Sigmoid colon (tissue), 6 donors: ENCODE measurements at regions not wholly inside any gene's neighbourhood (a gene's known extent, or its start where the extent isn't known, plus 50 kb on each side); places are given as distances from the start of the nearest gene placed in this dataset.

Experiments used
- DNase-seq: peaks from one replicate; pipeline ENCODE4 v3.0.0-alpha.2; 2019
- H3K27ac ChIP-seq, 4 donors: fragments of 200-600 bp; sonication (generic); one replicate each; pipeline ENCODE4 v1.5.1; 2016 to 2019; ENCODE audit warnings: mild to moderate bottlenecking in 1 of 4
- H3K27me3 ChIP-seq, 3 donors: fragments of 200-600 bp; sonication (generic); one replicate each; pipeline ENCODE4 v1.5.1; 2019; ENCODE audit warnings: mild to moderate bottlenecking in 1 of 3
- H3K36me3 ChIP-seq, 4 donors: fragments of 200-600 bp; sonication (generic); one replicate each; pipeline ENCODE4 v1.5.1; 2016 to 2019
- H3K4me1 ChIP-seq, 4 donors: fragments of 200-600 bp; sonication (generic); one replicate each; pipeline ENCODE4 v1.5.1; 2017 to 2019
- H3K4me3 ChIP-seq, 4 donors: fragments of 200-600 bp; sonication (generic); one replicate each; pipeline ENCODE4 v1.5.1; 2017 to 2019; ENCODE audit warnings: mild to moderate bottlenecking in 2 of 4, moderate library complexity in 1 of 4
- H3K9me3 ChIP-seq, 4 donors: fragments of 200-600 bp in 3 of 4; sonication (generic) in 3 of 4; one replicate each; pipeline versions ENCODE4 v1.5.1 to v1.6.1; 2013 to 2019
- EP300 ChIP-seq, 4 donors: sonication (generic); formaldehyde crosslinking; IDR thresholded peaks; one replicate each; pipeline ENCODE4 v1.6.1; 2017; ENCODE audit warnings: antibody characterized with exemption in 4 of 4
- POLR2A ChIP-seq, 2 donors: fragments of 450-650 bp; IDR thresholded peaks; one replicate each; pipeline ENCODE4 v1.6.1; 2016; ENCODE audit warnings: antibody characterized with exemption in 2 of 2, mild to moderate bottlenecking in 2 of 2, moderate library complexity in 2 of 2
- POLR2AphosphoS5 ChIP-seq, 4 donors: sonication (generic); formaldehyde crosslinking; IDR thresholded peaks; one replicate each; pipeline ENCODE4 v1.6.1; 2017; ENCODE audit warnings: antibody characterized with exemption in 4 of 4
- WGBS, 2 donors: extraction: QIAGEN DNeasy Blood & Tissue Kit; methylation state at CpG; one replicate each; pipeline ENCODE4 v1.1.7; 2013; 5-methylcytosine and 5-hydroxymethylcytosine counted together
- intact Hi-C: fragments of 100-400 bp; cut with DNase I; formaldehyde crosslinking; loops from one replicate; pipeline ENCODE4 v1.15.1; 2023
- TF ChIP-seq, protein P1 (sequence below), 4 experiments: fragments of 450-650 bp in 3 of 4; fragments of 200-600 bp in 1 of 4; IDR thresholded peaks; one replicate each; pipeline ENCODE4 v1.5.1; 2016 to 2019; ENCODE audit warnings: antibody characterized with exemption in 4 of 4, mild to moderate bottlenecking in 3 of 4, moderate library complexity in 2 of 4
- donor health status: healthy with polysubstance abuse.
- donor health status: healthy.

DNA sequence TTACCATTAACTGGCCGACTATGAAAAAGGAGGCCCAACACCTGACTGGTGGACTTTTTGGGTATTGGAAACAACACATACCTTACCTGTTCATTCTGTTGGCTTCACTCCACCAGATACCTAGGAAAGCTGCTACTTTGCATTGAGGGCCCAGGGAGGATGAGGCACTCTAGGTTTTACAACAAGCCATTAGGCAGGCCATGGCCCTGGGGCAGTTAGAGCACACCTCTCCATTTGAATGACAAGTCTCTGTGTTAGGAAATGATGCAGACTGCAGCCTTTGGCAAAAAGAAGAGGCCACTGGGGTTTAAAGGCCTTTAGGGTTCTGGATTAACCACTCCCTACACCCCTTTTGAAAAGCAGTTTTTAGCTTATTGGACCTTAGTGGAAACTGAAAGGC lies 144.3 kb downstream of the OR2B2 start:
- 92 to 96% methylated on average over 1 of the region's 1 CpG for WGBS, 2 donors
- Histone ChIP-seq H3K9me3 (no peaks in the 10 kb centered on the region), H3K27me3 (peaks cover 0 to 50% (median 11%) of the 10 kb centered on the region in 3 donors), H3K27ac (no peak overlapping the region), H3K4me1 (peaks cover 0 to 5% (median 4%) of the 10 kb centered on the region in 4 donors), H3K4me3 (no peak overlapping the region), H3K36me3 (no peaks in the 10 kb centered on the region)
- intact Hi-C loops = no loop called here
- no peak for DNase-seq
- no peak for TF ChIP-seq EP300 (IDR thresholded peaks at IDR 0.05)

DNA sequence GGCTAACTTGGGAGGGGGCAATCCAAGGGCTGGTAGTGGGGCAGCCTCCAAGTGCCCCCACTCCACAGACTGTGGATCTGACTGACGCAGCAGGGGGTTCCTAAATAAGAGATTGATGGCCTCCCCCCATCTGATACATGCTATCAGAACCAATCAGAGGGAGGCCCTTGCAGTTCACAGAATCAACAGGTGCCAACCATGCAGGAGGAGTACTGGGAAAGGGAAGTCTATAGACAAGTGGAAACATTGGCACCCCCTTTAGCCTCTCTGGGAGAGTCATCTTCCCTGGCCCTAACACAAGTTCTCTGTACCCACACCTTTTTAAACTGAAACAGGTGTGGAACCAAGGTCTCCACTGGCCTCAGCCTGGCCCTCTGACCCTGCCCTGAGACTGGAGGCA lies 145.8 kb downstream of the OR2B2 start:
- Histone ChIP-seq H3K4me1 (no peaks in the 10 kb centered on the region), H3K4me3 (no peak overlapping the region), H3K9me3 (no peaks in the 10 kb centered on the region), H3K27ac (no peak overlapping the region), H3K27me3 (peaks cover 0 to 58% (median 9%) of the 10 kb centered on the region in 3 donors), H3K36me3 (no peaks in the 10 kb centered on the region)
- intact Hi-C loops = no loop called here
- TF ChIP-seq POLR2A (IDR thresholded peaks at IDR 0.05) (no peak), POLR2AphosphoS5 (IDR thresholded peaks at IDR 0.05) (no peak), EP300 (IDR thresholded peaks at IDR 0.05) (no peak)
- TF ChIP-seq, protein P1, sequence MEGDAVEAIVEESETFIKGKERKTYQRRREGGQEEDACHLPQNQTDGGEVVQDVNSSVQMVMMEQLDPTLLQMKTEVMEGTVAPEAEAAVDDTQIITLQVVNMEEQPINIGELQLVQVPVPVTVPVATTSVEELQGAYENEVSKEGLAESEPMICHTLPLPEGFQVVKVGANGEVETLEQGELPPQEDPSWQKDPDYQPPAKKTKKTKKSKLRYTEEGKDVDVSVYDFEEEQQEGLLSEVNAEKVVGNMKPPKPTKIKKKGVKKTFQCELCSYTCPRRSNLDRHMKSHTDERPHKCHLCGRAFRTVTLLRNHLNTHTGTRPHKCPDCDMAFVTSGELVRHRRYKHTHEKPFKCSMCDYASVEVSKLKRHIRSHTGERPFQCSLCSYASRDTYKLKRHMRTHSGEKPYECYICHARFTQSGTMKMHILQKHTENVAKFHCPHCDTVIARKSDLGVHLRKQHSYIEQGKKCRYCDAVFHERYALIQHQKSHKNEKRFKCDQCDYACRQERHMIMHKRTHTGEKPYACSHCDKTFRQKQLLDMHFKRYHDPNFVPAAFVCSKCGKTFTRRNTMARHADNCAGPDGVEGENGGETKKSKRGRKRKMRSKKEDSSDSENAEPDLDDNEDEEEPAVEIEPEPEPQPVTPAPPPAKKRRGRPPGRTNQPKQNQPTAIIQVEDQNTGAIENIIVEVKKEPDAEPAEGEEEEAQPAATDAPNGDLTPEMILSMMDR (IDR thresholded peaks at IDR 0.05) = no peak
- DNase-seq = no peak
- 92 to 93% methylated on average over 1 of the region's 1 CpG for WGBS, 2 donors

DNA sequence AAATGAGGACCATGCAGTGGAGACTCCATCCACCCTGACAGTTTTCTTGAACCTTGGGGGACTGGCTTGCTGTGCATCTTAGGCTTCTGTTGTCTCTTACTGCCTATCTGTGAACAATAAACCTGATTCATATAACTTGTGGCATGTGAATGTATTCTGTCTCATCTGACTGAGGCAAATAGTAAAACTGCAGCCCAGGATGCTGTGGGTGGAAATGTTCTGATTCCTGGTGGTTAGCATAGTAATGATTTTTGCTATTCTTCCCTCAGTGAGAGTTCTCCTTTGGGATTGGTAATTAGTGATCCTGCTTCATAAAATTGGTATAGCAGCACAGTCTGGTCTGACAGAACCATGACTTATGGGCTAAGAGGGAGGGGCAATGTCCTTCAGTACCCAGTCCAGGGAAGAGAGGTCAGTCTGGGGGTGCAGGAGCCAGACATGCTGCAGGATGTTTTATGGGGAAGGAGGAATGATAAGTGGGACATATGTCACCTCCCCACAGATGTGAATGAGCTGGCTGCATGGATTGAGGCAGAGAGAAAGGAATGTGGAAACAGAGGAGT lies 147.1 kb downstream of the OR2B2 start:
- H3K27ac ChIP-seq = no peak overlapping the region
- H3K4me3 ChIP-seq = no peak overlapping the region
- H3K27me3 ChIP-seq = peaks cover 0 to 45% (median 6%) of the 10 kb centered on the region in 3 donors
- H3K9me3 ChIP-seq = no peaks in the 10 kb centered on the region
- no peaks in the 10 kb centered on the region for H3K4me1 ChIP-seq
- TF ChIP-seq, protein P1 (IDR thresholded peaks at IDR 0.05) = no peak
- no peak for TF ChIP-seq EP300 (IDR thresholded peaks at IDR 0.05)
- TF ChIP-seq POLR2AphosphoS5 (IDR thresholded peaks at IDR 0.05) = no peak
- no peak for TF ChIP-seq POLR2A (IDR thresholded peaks at IDR 0.05)
- no peaks in the 10 kb centered on the region for H3K36me3 ChIP-seq
- intact Hi-C loops = no loop called here
- no peak for DNase-seq

DNA sequence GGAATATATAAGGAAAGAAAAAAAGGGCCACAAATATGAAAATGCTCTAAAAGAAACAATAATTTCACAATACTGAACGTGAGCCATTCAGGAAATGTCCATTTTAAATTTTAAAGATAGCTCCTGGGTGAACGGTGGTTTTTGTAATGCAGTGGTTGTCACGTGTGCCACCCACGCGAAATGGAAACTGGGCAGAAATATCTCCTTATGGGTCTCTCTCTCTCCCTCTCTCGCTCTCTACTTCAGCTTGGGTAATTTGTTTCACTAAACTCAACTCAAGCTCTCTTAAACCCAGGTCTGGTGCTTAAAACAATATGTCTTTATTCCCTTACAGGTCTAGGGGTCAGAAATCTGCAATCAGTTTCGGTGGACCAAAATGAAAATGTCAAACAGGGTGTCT lies 150.8 kb downstream of the OR2B2 start:
- peaks cover 5 to 59% (median 28%) of the 10 kb centered on the region in 3 donors for H3K27me3 ChIP-seq
- no peak overlapping the region for H3K4me3 ChIP-seq
- no peak for DNase-seq
- intact Hi-C loops = no loop called here
- peaks cover 0 to 6% (median 2%) of the 10 kb centered on the region in 4 donors for H3K4me1 ChIP-seq
- TF ChIP-seq POLR2AphosphoS5 (IDR thresholded peaks at IDR 0.05) (no peak), EP300 (IDR thresholded peaks at IDR 0.05) (no peak), POLR2A (IDR thresholded peaks at IDR 0.05) (no peak)
- TF ChIP-seq, protein P1 (IDR thresholded peaks at IDR 0.05) = no peak
- no peak overlapping the region for H3K27ac ChIP-seq
- H3K9me3 ChIP-seq = no peaks in the 10 kb centered on the region
- 61 to 79% methylated on average over 7 of the region's 7 CpGs for WGBS, 2 donors
- H3K36me3 ChIP-seq = no peaks in the 10 kb centered on the region

DNA sequence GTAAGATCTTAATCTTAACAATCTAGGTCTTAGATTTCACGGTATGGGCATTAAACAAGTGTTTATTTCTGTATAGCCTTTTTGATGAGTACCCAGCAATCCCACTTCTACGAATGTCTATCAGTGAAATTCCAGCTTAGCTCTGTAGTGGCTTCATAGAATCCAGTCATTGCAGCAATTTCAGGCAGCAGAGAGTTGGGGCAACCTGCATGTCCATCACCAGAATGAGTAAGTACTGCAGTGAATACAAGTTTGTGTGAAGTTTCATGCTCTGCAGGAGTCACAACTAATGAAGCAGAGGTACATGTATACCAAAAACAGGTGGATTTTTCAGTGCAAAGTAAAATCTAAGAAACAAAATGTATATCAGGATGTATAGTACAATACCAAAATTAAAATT lies 151.7 kb downstream of the OR2B2 start:
- TF ChIP-seq POLR2AphosphoS5 (IDR thresholded peaks at IDR 0.05) = no peak
- TF ChIP-seq, protein P1 (IDR thresholded peaks at IDR 0.05) = no peak
- TF ChIP-seq EP300 (IDR thresholded peaks at IDR 0.05) = no peak
- TF ChIP-seq POLR2A (IDR thresholded peaks at IDR 0.05) = no peak
- Histone ChIP-seq H3K4me1 (peaks cover 0 to 6% (median 2%) of the 10 kb centered on the region in 4 donors), H3K9me3 (no peaks in the 10 kb centered on the region), H3K27me3 (peaks cover 5 to 62% (median 29%) of the 10 kb centered on the region in 3 donors), H3K36me3 (no peaks in the 10 kb centered on the region), H3K4me3 (no peak overlapping the region), H3K27ac (no peak overlapping the region)
- no peak for DNase-seq
- intact Hi-C loops = no loop called here
- 79 to 86% methylated on average over 2 of the region's 2 CpGs for whole genome bisulfite sequencing, 2 donors
